DOHH2 (cell line): ENCODE measurements at regions not wholly inside any gene's neighbourhood (a gene's known extent, or its start where the extent isn't known, plus 50 kb on each side); places are given as distances from the start of the nearest gene placed in this dataset.

Experiments used
- H3F3A ChIP-seq: fragments of 200-600 bp; sonication (generic), shearing (Covaris generic); 2 replicates; pipeline ENCODE4 v1.6.0; 2016; ENCODE audit warnings: antibody characterized with exemption, mild to moderate bottlenecking; ENCODE audit not compliant: control insufficient read depth, insufficient read depth
- H3K27ac ChIP-seq: fragments of 200-600 bp; sonication (generic); 2 replicates; pipeline ENCODE4 v1.5.1; 2014; ENCODE audit warnings: low read depth, mild to moderate bottlenecking, low read length, moderate library complexity
- H3K27me3 ChIP-seq: fragments of 200-600 bp; sonication (generic); 2 replicates; pipeline ENCODE4 v1.6.1; 2014; ENCODE audit warnings: mild to moderate bottlenecking, low read length, mixed read lengths; ENCODE audit not compliant: control insufficient read depth
- H3K36me3 ChIP-seq: fragments of 200-600 bp; sonication (generic); 2 replicates; pipeline ENCODE4 v1.6.1; 2014; ENCODE audit warnings: mild to moderate bottlenecking, low read length, moderate library complexity, mixed read lengths; ENCODE audit not compliant: control insufficient read depth
- H3K4me1 ChIP-seq: fragments of 200-600 bp; sonication (generic); 2 replicates; pipeline ENCODE4 v1.6.1; 2014; ENCODE audit warnings: mild to moderate bottlenecking, low read length, mixed read lengths; ENCODE audit not compliant: control insufficient read depth
- H3K4me2 ChIP-seq: fragments of 200-600 bp; sonication (generic); 2 replicates; pipeline ENCODE4 v1.6.0; 2014; ENCODE audit warnings: mild to moderate bottlenecking, low read length, moderate library complexity
- H3K4me3 ChIP-seq: fragments of 200-600 bp; sonication (generic); 2 replicates; pipeline ENCODE4 v1.5.1; 2014; ENCODE audit warnings: mild to moderate bottlenecking, low read length, mixed read lengths
- H3K79me2 ChIP-seq: fragments of 200-600 bp; sonication (generic); 2 replicates; pipeline ENCODE4 v1.6.1; 2014; ENCODE audit warnings: mild to moderate bottlenecking, low read length, mixed read lengths; ENCODE audit not compliant: control insufficient read depth
- H3K9me2 ChIP-seq: fragments of 200-600 bp; sonication (generic); replicated peaks from 2 replicates; pipeline ENCODE4 v1.6.1; 2014; ENCODE audit warnings: mild to moderate bottlenecking, low read length, mixed read lengths; ENCODE audit not compliant: control insufficient read depth
- H3K9me3 ChIP-seq: fragments of 200-600 bp; sonication (generic); 2 replicates; pipeline ENCODE4 v1.6.1; 2014; ENCODE audit warnings: antibody characterized with exemption, low read length, mixed read lengths; ENCODE audit not compliant: control insufficient read depth, insufficient read depth
- H4K20me1 ChIP-seq: fragments of 200-600 bp; sonication (generic); 2 replicates; pipeline ENCODE4 v1.6.0; 2014; ENCODE audit warnings: low read depth, mild to moderate bottlenecking, antibody characterized with exemption, low read length, moderate library complexity; ENCODE audit not compliant: control insufficient read depth, insufficient read depth
- CTCF ChIP-seq: fragments of 200-600 bp; sonication (generic); IDR thresholded peaks from one replicate; pipeline ENCODE4 v1.5.1; 2014; ENCODE audit warnings: antibody characterized with exemption, mild to moderate bottlenecking, low read depth, low read length; ENCODE audit not compliant: poor library complexity, severe bottlenecking
- EZH2phosphoT487 ChIP-seq: fragments of 200-600 bp; sonication (generic); IDR thresholded peaks from 2 replicates; pipeline ENCODE4 v1.6.1; 2017; ENCODE audit warnings: borderline replicate concordance, mild to moderate bottlenecking, antibody characterized with exemption, low read length, moderate library complexity, mixed read lengths

- no peaks in the 10 kb centered on the region for H3K9me2 ChIP-seq
- no peaks in the 10 kb centered on the region for H3F3A ChIP-seq
- H3K4me2 ChIP-seq, result no peak overlapping the region
- no peaks in the 10 kb centered on the region for H3K27me3 ChIP-seq
- H3K4me1 ChIP-seq, result no peaks in the 10 kb centered on the region
- no peak overlapping the region for H3K27ac ChIP-seq
- TF ChIP-seq EZH2phosphoT487 (no peak), CTCF (no peak)
- H3K79me2 ChIP-seq, result no peaks in the 10 kb centered on the region
- H3K9me3 ChIP-seq, result no peaks in the 10 kb centered on the region
- no peaks in the 10 kb centered on the region for H3K36me3 ChIP-seq
- no peaks in the 10 kb centered on the region for H4K20me1 ChIP-seq
- H3K4me3 ChIP-seq, result no peak overlapping the region
These were observed 138.0 kb downstream of the ZNF674 start for GRCh38 chrX:46407036-46407752.

GRCh38 chrX:46404774-46405173, 140.4 kb downstream of the ZNF674 start:
- no peak overlapping the region for H3K27ac ChIP-seq
- H3K4me3 ChIP-seq, result no peak overlapping the region
- H3K9me2 ChIP-seq, result no peaks in the 10 kb centered on the region
- H3F3A ChIP-seq, result no peaks in the 10 kb centered on the region
- H3K9me3 ChIP-seq, result no peaks in the 10 kb centered on the region
- H3K4me2 ChIP-seq, result no peak overlapping the region
- TF ChIP-seq CTCF (no peak), EZH2phosphoT487 (no peak)
- no peaks in the 10 kb centered on the region for H3K79me2 ChIP-seq
- H4K20me1 ChIP-seq, result no peaks in the 10 kb centered on the region
- H3K4me1 ChIP-seq, result no peaks in the 10 kb centered on the region
- H3K27me3 ChIP-seq, result no peaks in the 10 kb centered on the region
- no peaks in the 10 kb centered on the region for H3K36me3 ChIP-seq

GRCh38 chrX:46400530-46401443, 144.4 kb downstream of the ZNF674 start:
- Histone ChIP-seq H4K20me1 (no peaks in the 10 kb centered on the region), H3K36me3 (no peaks in the 10 kb centered on the region), H3K4me1 (no peaks in the 10 kb centered on the region), H3K79me2 (no peaks in the 10 kb centered on the region), H3K9me3 (no peaks in the 10 kb centered on the region), H3K4me3 (no peak overlapping the region), H3F3A (no peaks in the 10 kb centered on the region), H3K27me3 (no peaks in the 10 kb centered on the region), H3K4me2 (no peak overlapping the region), H3K27ac (no peak overlapping the region), H3K9me2 (no peaks in the 10 kb centered on the region)
- TF ChIP-seq CTCF, result no peak
- no peak for TF ChIP-seq EZH2phosphoT487
